Breast epithelium (tissue), 4 donors: ENCODE measurements at regions not wholly inside any gene's neighbourhood (a gene's known extent, or its start where the extent isn't known, plus 50 kb on each side); places are given as distances from the start of the nearest gene placed in this dataset.

Experiments
- DNase-seq, 2 donors: peaks; one replicate each; pipeline ENCODE4 v3.0.0-alpha.2; 2019; ENCODE audit warnings: low spot score in 2 of 2
- H3K27ac ChIP-seq, 2 donors: fragments of 200-600 bp; sonication (generic) in 1 of 2; one replicate each; pipeline ENCODE4 v1.5.1; 2016 to 2019; ENCODE audit warnings: mild to moderate bottlenecking in 1 of 2
- H3K27me3 ChIP-seq, 2 donors: fragments of 200-600 bp; sonication (generic) in 1 of 2; one replicate each; pipeline versions ENCODE4 v1.5.1 to v1.6.0; 2017 to 2019; ENCODE audit warnings: control low read depth in 1 of 2, mild to moderate bottlenecking in 1 of 2
- H3K36me3 ChIP-seq: fragments of 200-600 bp; one replicate; pipeline ENCODE4 v1.5.1; 2019
- H3K4me1 ChIP-seq, 2 donors: fragments of 200-600 bp; sonication (generic); one replicate each; pipeline ENCODE4 v1.5.1; 2016 to 2019; ENCODE audit warnings: control low read depth in 1 of 2
- H3K4me3 ChIP-seq, 3 donors: fragments of 200-600 bp; sonication (generic); 1 replicate in 2 of 3; 2 replicates in 1 of 3; pipeline ENCODE4 v1.5.1; 2016 to 2019; ENCODE audit warnings: mild to moderate bottlenecking in 3 of 3, moderate library complexity in 2 of 3
- H3K9me3 ChIP-seq, 2 donors: fragments of 200-600 bp; sonication (generic) in 1 of 2; one replicate each; pipeline ENCODE4 v1.5.1; 2016 to 2019; ENCODE audit warnings: control low read depth in 1 of 2
- POLR2A ChIP-seq: fragments of 450-650 bp; IDR thresholded peaks from one replicate; pipeline ENCODE4 v1.6.1; 2016; ENCODE audit warnings: antibody characterized with exemption, mild to moderate bottlenecking, moderate library complexity
- POLR2AphosphoS5 ChIP-seq, 3 donors: sonication (generic); formaldehyde crosslinking; IDR thresholded peaks; one replicate each; pipeline ENCODE4 v1.6.1; 2017; ENCODE audit warnings: antibody characterized with exemption in 3 of 3
- intact Hi-C: fragments of 100-400 bp; cut with DNase I; formaldehyde crosslinking; loops from one replicate; pipeline ENCODE4 v1.15.1; 2023; ENCODE audit warnings: low total_unique reads
- TF ChIP-seq, protein P1 (sequence below), 3 donors: fragments of 450-650 bp; IDR thresholded peaks; one replicate each; pipeline ENCODE4 v1.5.1; 2016 to 2017; ENCODE audit warnings: antibody characterized with exemption in 3 of 3, mild to moderate bottlenecking in 3 of 3, moderate library complexity in 3 of 3

DNA sequence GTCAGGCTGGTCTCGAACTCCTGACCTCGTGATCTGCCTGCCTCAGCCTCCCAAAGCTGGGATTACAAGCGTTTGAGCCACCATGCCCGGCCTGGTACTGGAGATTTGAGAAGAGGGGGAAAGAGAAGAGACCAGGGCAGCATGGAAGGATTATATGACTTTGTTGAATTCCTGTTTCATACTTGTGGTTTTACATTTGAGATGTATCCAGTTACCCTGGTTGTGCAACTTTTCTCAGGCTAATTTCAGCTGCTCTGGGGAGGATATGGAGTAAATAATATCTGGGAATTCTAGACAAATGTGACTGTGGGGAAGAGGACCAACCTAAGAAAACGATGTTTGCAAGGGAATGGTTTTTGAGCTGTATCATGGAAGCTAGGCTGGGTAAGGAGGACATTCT is 89.5 kb upstream of the GREM2 start:
- no peak overlapping the region for H3K4me3 ChIP-seq
- TF ChIP-seq, protein P1, sequence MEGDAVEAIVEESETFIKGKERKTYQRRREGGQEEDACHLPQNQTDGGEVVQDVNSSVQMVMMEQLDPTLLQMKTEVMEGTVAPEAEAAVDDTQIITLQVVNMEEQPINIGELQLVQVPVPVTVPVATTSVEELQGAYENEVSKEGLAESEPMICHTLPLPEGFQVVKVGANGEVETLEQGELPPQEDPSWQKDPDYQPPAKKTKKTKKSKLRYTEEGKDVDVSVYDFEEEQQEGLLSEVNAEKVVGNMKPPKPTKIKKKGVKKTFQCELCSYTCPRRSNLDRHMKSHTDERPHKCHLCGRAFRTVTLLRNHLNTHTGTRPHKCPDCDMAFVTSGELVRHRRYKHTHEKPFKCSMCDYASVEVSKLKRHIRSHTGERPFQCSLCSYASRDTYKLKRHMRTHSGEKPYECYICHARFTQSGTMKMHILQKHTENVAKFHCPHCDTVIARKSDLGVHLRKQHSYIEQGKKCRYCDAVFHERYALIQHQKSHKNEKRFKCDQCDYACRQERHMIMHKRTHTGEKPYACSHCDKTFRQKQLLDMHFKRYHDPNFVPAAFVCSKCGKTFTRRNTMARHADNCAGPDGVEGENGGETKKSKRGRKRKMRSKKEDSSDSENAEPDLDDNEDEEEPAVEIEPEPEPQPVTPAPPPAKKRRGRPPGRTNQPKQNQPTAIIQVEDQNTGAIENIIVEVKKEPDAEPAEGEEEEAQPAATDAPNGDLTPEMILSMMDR (IDR thresholded peaks at IDR 0.05) = no peak
- TF ChIP-seq POLR2A (no peak), POLR2AphosphoS5 (IDR thresholded peaks at IDR 0.05) (no peak)
- H3K4me1 ChIP-seq = no peaks in the 10 kb centered on the region
- no peak for DNase-seq
- no peak overlapping the region for H3K27ac ChIP-seq
- H3K9me3 ChIP-seq = no peaks in the 10 kb centered on the region
- intact Hi-C loops = no loop called here
- no peaks in the 10 kb centered on the region for H3K27me3 ChIP-seq
- no peaks in the 10 kb centered on the region for H3K36me3 ChIP-seq

DNA sequence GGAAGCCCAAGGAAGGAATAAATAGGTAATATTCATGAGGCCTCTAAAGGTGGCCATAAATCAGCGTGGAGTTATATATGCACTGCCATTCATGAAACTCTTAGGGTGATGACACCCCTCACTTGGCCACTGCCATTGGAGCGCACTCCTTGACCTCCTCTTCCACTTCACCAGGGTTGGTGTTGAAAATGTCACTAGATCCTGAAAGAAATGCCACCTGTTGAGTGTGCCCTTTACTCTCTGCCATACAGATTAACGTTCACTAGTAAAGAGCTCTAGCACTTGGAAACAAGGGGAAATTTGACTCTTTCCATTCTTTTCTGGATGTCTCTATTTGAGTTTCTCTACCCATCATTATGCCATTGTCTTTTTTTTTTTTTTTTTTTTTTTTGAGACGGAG is 83.5 kb upstream of the GREM2 start:
- DNase-seq = no peak
- TF ChIP-seq POLR2A (no peak), POLR2AphosphoS5 (IDR thresholded peaks at IDR 0.05) (no peak)
- TF ChIP-seq, protein P1 (IDR thresholded peaks at IDR 0.05) = no peak
- Histone ChIP-seq H3K9me3 (no peaks in the 10 kb centered on the region), H3K36me3 (no peaks in the 10 kb centered on the region), H3K4me1 (no peaks in the 10 kb centered on the region), H3K4me3 (no peak overlapping the region), H3K27ac (no peak overlapping the region), H3K27me3 (no peaks in the 10 kb centered on the region)
- intact Hi-C loops = no loop called here

DNA sequence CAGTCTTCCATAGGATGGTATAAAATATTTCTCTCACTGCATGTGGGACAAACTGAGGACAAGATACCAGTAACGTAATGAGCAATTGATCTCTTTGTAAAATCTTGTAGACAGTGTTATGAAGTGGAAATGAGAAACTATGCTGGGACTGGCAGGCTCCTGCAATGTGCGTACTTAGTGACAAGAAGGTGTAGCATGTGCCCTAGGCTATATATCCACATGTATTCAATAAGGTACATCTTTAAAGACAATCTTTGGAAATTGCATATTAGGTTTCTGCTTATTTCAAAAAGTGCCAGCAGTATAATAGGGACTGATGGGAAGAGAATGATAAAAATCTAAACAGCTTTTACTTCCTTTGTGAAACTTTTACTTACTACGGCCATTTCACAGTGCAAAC is 81.9 kb upstream of the GREM2 start:
- Histone ChIP-seq H3K9me3 (no peaks in the 10 kb centered on the region), H3K27ac (no peak overlapping the region), H3K4me3 (no peak overlapping the region), H3K36me3 (no peaks in the 10 kb centered on the region), H3K4me1 (no peaks in the 10 kb centered on the region), H3K27me3 (no peaks in the 10 kb centered on the region)
- DNase-seq = no peak
- TF ChIP-seq POLR2A = no peak
- intact Hi-C loops = no loop called here

DNA sequence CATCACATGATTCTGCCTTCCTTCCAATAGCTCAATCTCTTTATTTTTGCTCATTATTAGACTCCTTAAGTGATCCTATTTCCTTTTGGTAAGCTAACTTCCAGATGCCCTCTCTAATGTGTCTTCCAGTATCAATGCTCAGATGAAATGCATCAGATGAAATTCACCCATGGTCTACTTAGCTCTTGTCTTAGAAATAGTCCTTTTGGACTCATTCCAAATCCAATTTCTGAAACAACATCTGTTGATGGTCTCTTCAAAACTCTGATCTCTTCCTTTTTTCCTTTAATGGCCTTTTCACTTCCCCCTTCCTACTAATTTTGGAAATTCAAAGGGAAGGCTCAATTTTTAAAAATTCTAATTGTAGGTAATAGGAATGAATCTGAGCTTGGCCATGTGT is 81.1 kb upstream of the GREM2 start:
- DNase-seq = no peak
- H3K27ac ChIP-seq = no peak overlapping the region
- no peaks in the 10 kb centered on the region for H3K9me3 ChIP-seq
- no peak overlapping the region for H3K4me3 ChIP-seq
- no peaks in the 10 kb centered on the region for H3K36me3 ChIP-seq
- TF ChIP-seq POLR2AphosphoS5 (IDR thresholded peaks at IDR 0.05) = no peak
- TF ChIP-seq POLR2A = no peak
- TF ChIP-seq, protein P1 (IDR thresholded peaks at IDR 0.05) = no peak
- no peaks in the 10 kb centered on the region for H3K4me1 ChIP-seq
- H3K27me3 ChIP-seq = no peaks in the 10 kb centered on the region
- intact Hi-C loops = no loop called here

DNA sequence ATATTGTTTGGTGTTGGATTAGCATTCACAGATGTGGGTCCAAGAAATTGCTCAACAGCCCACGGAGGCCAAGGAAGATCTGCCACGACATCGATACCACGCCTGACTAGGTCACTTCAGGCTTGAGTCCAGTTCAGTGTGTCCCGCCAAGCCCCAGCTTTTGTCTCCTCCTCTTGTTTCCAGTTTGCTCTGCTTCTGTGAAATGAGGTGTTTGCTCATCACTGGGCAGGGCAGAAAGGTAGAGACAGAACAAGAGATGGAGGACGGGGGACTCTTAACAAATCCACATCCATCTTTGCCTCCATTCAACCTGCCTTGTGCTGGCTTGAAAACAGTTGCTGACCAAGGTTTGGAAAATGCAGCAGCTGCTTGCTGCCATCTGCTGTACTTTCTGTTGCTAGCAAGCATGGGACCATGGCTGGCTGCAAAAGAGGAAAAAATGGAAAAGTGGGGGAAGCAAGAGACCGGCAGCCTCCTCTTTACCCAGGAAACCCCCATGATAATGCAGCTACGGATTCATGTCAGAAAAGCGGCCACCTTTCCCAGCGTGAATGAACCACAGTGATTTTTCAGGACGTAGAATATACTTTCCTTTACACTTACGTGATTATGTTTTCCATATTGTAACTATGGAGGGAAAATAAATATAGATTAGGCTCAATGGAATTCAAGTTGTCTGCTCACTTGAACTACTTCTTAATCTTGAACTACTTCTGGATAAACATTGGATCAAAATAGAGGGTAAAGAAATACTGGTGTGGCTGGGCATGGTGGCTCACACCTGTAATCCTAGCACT is 80.2 kb upstream of the GREM2 start:
- no peaks in the 10 kb centered on the region for H3K9me3 ChIP-seq
- no peak overlapping the region for H3K4me3 ChIP-seq
- H3K27ac ChIP-seq = no peak overlapping the region
- TF ChIP-seq POLR2AphosphoS5 (IDR thresholded peaks at IDR 0.05) = peak in 2 of 3 donors; percentile 53 to 63
- TF ChIP-seq, protein P1 (IDR thresholded peaks at IDR 0.05) = peak in 2 of 3 donors; percentile 28 to 37
- TF ChIP-seq POLR2A = no peak
- no peaks in the 10 kb centered on the region for H3K4me1 ChIP-seq
- no peak for DNase-seq
- intact Hi-C loops = no loop called here
- no peaks in the 10 kb centered on the region for H3K36me3 ChIP-seq
- no peaks in the 10 kb centered on the region for H3K27me3 ChIP-seq
